CD4-positive, alpha-beta T cell treated with Interleukin-12 subunit alpha and Interleukin-12 subunit beta, for 1 hour (primary cell): ENCODE measurements at regions not wholly inside any gene's neighbourhood (a gene's known extent, or its start where the extent isn't known, plus 50 kb on each side); places are given as distances from the start of the nearest gene placed in this dataset.
"Not testable (repeated sequence)": the region's sequence is repeated elsewhere in the genome, so short reads cannot be mapped to it uniquely, and the experiment has no call there.

ENCODE experiments used
- DNase-seq: peaks from one replicate; pipeline ENCODE4 v3.0.0-alpha.2; 2020

- no peak for DNase-seq
Observed at GRCh38 chr4:19286924-19287323, 964.8 kb upstream of the SLIT2 start.

GRCh38 chr4:19285146-19285545, 966.6 kb upstream of the SLIT2 start:
- no peak for DNase-seq

- no peak for DNase-seq
Observed at GRCh38 chr4:19278665-19279064, 973.0 kb upstream of the SLIT2 start.

GRCh38 chr4:19266566-19266965, 985.1 kb upstream of the SLIT2 start:
- DNase-seq: no peak

- no peak for DNase-seq
Observed at GRCh38 chr4:19262467-19262866, 989.2 kb upstream of the SLIT2 start.

GRCh38 chr4:19260346-19260745, 991.4 kb upstream of the SLIT2 start:
- DNase-seq: no peak

- DNase-seq: no peak
Observed at GRCh38 chr4:19259920-19260319, 991.8 kb upstream of the SLIT2 start.

- no peak for DNase-seq
Observed at GRCh38 chr4:19256823-19257222, 994.9 kb upstream of the SLIT2 start.

- DNase-seq: no peak
Observed at GRCh38 chr4:19254486-19254885, 997.2 kb upstream of the SLIT2 start.

GRCh38 chr4:19248023-19248422, 1003.7 kb upstream of the SLIT2 start:
- no peak for DNase-seq

GRCh38 chr4:19241895-19242294, 1009.8 kb upstream of the SLIT2 start:
- DNase-seq: no peak

GRCh38 chr4:19239565-19239964, 1012.1 kb upstream of the SLIT2 start:
- no peak for DNase-seq

GRCh38 chr4:19236473-19236872, 1015.2 kb upstream of the SLIT2 start:
- DNase-seq: no peak

- no peak for DNase-seq
Observed at GRCh38 chr4:19230906-19231545, 1020.7 kb upstream of the SLIT2 start.

GRCh38 chr4:19227701-19228100, 1024.0 kb upstream of the SLIT2 start:
- no peak for DNase-seq

GRCh38 chr4:19224820-19225219, 1026.9 kb upstream of the SLIT2 start:
- no peak for DNase-seq

GRCh38 chr4:19216476-19216875, 1035.2 kb upstream of the SLIT2 start:
- DNase-seq: no peak

GRCh38 chr4:19214591-19215186, 1037.0 kb upstream of the SLIT2 start:
- no peak for DNase-seq

- no peak for DNase-seq
Observed at GRCh38 chr4:19213388-19213787, 1038.3 kb upstream of the SLIT2 start.

- DNase-seq: no peak
Observed at GRCh38 chr4:19205853-19206252, 1045.9 kb upstream of the SLIT2 start.

GRCh38 chr4:19197838-19198237, 1053.9 kb upstream of the SLIT2 start:
- DNase-seq: not testable (repeated sequence)

- no peak for DNase-seq
Observed at GRCh38 chr4:19195696-19196095, 1056.0 kb upstream of the SLIT2 start.

- DNase-seq: no peak
Observed at GRCh38 chr4:19194672-19195071, 1057.0 kb upstream of the SLIT2 start.

- no peak for DNase-seq
Observed at GRCh38 chr4:19193274-19193981, 1058.3 kb upstream of the SLIT2 start.
